AML-193 (cell line): ENCODE measurements at regions not wholly inside any gene's neighbourhood (a gene's known extent, or its start where the extent isn't known, plus 50 kb on each side); places are given as distances from the start of the nearest gene placed in this dataset.
"Not testable (repeated sequence)": the region's sequence is repeated elsewhere in the genome, so short reads cannot be mapped to it uniquely, and the experiment has no call there.

ENCODE experiments used
- DNase-seq, 2 experiments: peaks; one replicate each; lab custom pipeline; 2025; lab: John Stamatoyannopoulos, UW

DNA sequence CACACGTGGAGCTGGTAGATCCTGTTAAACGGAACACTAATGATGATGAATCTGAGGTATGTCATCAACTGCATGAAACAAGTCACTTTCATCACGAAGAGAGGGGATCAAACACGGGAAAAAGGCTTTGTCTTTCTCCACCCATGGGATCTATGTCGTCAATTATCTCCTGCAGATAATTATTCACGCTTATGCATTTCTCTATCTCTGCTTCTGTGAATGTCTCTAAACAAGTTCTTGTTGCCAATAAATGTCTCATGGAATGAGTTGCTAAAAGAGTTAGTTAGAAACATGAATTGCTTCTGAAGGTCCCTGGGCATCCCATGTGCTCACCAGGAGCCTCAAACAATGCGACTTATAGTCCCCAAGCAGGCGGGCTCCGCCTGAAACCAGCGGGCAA lies 1228.2 kb upstream of the TMEM132C start:
- DNase-seq, result no peak

DNA sequence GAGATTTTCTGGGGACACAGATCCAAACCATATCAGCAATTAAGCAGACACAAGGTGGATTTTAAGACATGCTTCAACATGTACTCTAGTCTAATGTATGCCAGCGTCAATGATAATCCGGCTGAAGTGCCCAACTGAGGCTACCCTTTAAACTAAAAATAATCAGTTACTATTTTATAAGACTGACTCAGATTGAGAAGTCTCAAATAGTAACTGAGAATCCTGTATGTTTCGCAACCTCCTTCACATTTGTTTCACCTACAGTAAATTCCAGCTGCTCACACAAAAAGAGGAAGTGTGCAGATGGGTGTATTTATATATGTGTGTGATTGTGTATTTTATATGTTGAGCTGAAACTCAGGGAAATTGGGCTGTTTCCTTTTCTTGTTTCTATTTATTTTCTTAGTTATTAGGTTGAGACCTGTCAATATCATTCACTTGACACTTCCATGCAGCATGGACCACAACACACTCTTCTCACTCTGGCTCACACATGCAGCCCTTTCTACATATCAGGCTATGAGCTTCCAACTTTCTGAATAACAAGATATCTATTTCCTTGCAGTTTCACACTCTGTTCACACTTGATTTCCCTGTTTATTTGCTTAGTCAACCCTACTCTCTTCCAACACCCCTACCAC lies 1224.9 kb upstream of the TMEM132C start:
- DNase-seq, result peak in 1 of 2 experiments; percentile 37

DNA sequence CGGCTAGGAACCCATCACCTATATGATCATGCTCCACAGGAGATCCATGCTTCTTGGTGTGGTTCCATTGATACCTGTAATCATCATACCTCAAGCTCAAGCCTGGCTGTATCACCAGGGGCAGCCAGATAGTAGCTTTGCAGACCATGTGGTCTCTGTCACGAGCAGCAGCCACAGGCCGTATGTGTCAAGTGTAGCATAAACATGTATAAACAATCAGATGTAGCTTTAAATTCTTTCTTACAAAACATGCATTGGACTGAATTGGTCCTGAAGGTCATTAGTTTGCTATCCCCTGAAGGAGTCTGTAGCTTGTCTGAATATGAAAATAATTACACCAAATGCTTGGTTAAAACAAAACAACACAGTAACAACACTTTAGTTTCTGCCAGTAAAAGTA lies 1223.2 kb upstream of the TMEM132C start:
- no peak for DNase-seq

DNA sequence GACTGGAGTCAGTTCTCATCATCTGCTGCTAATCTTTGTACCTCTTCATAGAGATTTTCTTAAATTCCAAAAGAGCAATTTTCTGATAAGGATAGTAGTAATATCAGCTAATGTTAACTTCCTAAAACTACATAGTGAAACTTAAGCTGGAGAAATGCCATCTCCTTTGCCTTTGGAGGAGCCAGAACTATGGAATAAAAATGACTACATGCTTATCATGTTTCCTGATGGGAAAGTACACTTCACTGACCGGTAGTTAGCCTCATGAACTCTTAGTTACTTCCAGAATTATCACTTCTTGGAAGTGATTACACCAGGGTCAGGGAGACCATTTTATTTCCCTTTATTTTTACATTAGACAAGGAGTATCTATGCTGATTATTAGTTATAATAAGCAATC lies 1222.1 kb upstream of the TMEM132C start:
- no peak for DNase-seq

DNA sequence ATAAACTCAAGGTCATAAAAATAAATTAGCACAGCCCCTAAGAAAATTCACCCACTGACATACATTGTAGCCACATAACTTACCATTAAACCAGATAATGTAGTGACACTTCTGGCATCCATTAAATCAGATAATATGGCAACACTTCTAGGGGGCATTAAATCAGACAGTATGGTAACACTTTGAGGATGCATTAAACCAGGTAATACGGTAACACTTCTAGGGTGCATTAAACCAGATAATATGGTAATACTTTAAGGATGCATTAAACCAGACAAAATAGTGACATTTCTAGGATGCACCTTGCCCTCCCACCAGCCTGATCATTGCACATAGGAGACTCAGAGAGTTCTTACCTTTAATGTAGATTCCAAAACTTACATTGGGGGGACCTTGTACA lies 1220.5 kb upstream of the TMEM132C start:
- no peak for DNase-seq

DNA sequence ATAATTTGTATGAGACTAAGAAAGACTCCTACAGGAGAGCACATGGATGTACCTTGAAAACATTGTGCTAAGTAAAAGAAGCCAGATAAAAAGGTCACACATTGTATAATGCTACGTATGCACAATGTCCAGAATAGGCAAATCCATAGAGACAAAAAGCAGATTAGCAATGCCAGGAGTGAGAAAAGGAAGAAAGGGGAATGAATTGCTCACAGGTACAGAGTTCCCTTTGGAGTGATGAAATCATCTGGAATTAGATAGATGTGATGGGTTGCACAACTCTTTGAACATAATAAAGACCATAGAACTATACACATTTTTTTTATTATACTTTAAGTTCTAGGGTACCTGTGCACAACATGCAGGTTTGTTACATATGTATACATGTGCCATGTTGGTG lies 1218.9 kb upstream of the TMEM132C start:
- no peak for DNase-seq

DNA sequence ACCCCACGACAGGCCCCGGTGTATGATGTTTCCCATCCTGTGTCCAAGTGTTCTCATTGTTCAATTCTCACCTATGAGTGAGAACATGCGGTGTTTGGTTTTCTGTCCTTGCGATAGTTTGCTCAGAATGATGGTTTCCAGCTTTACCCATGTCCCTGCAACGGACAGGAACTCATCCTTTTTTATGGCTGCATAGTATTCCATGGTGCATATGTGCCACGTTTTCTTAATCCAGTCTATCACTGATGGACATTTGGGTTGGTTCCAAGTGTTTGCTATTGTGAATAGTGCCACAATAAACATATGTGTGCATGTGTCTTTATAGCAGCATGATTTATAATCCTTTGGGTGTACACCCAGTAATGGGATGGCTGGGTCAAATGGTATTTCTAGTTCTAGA lies 1218.4 kb upstream of the TMEM132C start:
- not testable (repeated sequence) for DNase-seq

DNA sequence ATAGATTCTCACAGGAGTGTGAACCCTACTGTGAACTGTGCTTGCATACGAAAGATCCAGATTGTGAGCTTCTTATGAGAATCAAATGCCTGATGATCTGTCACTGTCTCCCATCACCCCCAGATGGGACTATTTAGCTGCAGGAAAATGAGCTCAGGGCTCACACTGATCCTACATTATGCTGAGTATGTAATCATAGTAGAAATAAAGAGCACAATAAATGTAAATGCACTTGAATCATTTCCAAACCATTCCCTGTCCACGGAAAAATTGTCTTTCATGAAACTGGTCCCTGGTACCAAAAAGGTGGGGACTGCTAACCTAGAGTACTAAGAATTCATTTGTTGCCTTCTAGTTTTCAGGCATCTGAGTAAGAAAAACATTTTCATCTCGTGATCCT lies 1215.8 kb upstream of the TMEM132C start:
- DNase-seq, result no peak

DNA sequence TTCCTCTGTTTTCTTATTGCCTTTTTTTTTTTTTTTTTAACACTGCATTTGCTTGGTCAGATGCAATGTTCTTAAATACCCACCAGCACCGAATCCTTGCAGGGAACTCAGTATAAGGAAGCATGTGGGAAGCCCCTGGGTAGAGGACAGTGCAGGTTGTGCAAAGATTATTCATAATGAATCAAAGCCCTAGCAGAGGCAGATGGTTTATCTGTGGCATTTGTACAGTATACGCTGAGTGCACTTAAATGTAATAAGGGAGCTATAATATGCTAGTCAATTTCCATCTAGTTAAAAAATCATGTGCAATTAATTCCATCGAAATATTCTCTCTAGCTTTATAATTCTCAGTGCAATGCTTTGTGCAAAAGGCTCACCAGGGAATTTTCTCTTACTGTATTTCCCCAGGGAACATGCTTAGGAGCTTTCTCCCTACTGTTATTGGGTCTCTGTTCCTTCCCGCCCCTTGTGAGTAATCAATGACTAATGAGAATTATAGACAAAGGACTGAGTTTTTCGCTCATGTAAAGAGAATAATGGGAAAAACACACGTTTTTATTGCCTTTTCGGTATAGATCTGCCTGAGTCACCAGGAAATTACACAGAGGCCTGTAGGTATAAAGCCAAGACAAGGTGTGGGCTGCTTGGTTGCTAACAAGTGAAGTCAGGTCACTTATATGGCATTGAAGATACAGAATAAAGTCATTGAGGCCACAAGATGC lies 1214.3 kb upstream of the TMEM132C start:
- DNase-seq, result no peak

DNA sequence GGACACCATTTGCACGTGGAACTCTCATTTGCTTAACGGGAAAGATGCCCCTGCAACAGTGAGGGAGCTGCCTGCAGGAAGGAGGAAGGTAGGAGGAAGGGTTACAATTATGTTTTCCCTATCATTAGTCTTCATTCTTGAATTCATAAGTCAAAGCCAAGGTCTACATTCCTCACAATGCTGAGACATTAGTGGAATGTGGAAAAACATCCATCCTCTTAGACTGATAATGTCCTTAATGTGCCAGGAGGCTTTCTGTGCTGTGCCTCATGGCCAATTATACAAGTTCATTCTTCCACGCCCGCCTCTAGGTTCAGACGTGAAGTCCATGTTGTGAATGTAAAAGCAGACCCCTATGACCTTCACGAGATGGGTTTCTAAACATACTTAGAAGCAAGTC lies 1212.4 kb upstream of the TMEM132C start:
- DNase-seq, result no peak

DNA sequence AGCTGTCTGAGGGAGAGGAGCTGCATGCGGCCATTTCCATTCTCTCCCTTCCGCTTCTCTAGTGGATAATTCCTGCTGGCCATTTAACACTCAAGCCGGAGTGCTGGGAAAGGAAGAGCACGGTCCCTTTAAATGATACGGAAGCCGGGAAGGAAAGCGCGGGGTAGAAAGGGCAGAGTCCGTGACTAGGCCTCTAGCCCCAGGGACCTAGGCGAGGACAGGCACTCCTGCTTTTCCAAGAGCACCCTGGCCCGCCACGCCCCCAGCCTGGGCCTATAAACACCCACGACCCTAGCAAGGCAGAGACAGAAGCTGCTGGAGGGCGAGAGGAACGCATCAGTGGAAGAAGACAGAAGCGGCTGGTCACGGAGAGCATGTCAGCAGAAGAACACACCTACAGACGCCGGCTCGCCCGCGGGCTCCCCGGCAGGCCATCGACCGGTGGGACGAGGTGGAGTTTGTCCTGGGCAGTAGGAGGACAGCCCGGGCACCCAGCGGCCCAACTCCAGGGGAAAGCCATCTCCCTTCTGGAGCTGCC lies 1206.6 kb upstream of the TMEM132C start:
- DNase-seq, result no peak

DNA sequence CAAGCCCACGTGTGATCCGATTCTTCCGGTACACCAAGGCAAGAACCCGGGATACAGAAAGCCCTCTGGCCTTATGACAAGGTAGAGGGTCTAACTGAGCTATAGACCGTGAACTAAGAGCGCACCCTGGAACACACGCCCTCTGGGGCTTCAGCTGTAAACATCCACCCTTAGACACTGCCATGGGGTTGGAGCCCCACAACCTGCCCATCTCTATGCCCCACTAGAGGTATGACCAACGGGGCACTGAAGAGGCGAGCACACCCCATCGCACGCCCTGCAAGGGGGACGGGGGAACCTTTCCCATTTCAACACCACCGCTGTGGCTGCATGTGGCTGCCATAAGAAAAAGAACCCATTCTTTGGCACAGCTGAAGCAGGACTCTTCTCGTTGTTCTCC lies 1206.0 kb upstream of the TMEM132C start:
- DNase-seq, result no peak

DNA sequence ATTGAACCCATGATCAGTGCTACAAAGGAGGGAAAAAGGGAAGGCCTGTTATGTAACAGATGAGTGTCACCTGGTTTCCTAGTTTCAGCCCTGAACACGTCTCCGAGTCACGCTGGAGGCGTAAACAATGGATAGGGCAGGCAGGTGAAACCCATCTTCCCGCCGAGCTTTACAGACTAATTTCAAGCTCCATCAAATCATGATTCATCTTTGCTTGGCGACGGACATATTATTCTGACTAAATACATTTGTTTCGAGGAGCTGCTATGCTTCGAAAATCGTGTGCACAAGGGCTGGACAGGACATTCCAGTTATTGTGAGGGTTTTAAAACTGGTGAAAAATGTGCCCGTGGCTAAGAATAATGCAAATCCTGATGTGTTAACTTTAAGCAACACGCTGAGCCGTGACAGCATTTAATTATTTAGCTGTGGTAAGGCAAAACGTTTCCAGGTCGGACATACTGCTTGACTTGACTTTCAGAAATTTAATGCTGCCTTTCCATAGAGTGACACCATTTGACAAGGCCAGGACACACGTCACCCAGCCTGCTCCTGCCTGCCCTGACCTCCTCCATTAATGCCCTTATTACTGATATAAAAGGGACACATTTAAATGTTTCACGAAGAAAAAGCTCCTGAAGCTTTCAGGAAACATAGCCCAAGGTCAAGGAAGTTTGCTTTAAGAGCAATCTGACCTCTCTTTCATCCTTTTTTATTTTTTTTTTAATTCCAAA lies 1203.5 kb upstream of the TMEM132C start:
- no peak for DNase-seq

DNA sequence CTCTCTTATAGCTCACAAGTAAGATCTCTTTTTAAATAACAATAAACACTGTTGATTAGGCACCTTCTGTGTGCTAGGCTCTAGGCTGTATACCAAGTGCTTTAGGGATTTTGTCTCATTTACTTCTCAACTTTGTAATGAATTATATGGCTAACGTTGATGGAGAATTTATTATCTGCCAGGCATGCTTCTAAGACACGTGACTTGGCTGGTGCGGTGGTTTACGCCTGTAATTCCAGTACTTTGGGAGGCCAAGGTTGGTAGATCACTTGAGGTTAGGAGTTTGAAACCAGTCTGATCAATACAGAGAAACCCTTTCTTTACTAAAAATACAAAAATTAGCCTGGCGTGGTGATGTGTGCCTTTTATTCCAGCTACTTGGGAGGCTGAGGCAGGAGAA lies 1202.8 kb upstream of the TMEM132C start:
- DNase-seq, result no peak

DNA sequence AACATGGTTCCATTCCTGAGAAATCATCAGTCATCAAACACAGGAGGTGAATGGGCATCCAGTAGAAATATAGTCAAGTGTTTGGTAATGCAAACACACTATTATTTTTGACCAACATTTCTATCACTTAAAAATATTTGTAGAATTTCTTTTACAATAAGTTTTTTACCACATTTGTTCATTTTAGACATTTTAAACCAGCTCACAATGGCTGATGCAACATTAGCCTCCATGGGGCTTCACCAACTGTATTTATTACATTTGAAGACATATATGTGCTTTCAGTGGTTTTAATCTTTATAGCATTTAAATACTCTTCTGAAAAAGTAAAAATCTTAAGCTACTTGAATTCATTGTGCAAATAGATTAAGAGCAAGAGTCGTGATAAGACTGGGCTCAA lies 1201.4 kb upstream of the TMEM132C start:
- DNase-seq, result no peak

DNA sequence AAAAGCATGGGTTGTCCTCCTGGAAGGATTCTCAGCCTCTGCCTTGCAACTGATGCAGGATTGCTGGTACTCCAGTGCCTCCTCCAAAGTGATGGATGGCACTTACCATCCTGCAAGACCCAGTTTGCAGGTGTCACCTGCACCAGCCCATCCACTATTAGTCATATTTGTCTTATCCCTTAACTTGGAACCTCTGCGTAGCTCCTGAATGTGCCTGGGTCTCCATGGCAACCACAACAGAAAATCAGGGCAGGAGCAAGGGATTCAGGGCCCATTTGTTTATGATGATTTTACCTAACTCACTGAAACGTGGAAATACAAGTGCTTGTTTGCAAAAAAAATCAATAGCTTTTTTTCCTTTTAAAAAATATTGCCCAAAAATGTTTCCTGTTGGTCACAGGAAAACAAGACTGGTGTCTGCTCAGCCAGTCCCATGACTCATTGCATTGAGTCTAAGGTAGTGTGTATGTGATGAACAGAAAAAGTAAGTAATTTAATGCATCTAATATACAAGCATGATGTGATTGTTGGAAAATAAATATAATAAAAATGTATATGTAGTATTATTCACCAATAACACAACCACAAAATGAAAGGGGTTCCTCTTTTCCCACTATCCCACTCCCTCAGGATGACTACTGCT lies 1196.3 kb upstream of the TMEM132C start:
- no peak for DNase-seq

DNA sequence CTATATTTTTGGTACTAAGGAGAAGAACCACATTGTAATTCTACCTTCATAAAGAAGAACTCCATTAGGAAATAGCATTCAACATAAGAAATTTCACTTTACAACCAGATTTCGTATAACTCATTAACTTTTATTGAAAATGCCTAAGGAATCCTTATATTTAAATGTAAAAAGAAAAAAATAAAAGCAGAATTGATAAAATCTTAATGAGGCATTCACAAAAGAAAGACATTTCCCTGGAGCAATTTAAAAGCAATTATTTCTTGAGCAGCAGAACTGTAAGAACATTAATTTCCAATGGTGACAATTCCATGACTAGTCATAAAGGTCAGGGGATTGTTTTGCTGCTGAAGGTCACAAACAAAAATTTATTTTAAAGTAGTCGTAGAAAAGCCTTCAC lies 1192.8 kb upstream of the TMEM132C start:
- no peak for DNase-seq

DNA sequence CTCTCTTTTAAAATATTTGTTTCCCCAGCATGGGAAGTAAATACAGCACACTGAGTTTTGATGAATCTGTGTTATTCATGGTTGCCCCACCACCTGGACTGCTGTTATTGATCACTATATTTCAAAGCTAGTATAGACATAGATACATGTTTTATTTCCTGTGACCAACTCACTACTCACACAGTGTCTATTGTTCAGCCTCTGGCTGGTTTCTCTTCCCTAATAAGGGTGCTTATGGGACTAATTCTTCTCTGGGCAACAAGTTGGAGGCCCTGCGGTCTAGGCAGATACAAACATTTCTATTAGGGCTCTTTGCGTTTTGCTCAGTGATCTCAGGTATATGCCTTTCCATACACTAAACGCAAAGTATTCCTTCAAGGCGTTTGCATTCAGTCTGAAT lies 1191.0 kb upstream of the TMEM132C start:
- no peak for DNase-seq

DNA sequence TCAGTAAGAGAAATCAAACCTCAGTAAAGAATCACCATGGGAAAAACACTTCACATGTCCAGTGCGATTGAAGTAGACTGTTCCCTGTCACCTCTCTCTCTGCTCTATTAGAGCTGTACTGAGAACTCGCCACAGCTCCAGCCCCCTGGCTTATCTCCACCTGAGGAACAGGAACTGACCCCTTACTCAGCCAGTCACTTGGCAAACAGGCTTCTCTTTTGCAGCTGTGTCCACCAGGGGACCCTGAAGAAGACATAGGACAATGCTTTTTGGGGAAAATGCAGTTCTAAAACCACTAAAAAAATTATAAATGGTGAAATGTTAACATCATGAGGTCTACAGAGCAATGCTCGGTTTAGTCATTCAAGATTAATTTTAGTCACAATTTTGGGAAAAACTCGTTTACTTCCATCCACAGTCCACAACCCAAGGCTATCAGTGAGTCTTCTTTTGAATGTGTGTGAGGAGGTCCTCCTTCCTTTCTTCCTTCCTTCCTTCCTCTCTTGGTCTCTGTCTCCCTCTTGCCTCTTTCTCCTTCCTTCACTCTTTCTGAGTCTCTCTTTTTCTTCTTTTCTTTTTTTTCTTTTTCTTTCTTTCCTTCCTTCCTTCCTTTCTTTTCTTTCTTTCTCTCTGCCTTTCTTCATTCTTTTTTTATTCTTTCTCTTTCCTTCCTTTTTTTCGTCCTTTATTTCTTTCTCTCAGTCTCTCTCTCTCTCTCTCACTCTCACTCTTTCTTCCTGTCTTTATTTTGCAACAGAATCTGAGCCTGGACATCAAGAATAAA lies 1189.5 kb upstream of the TMEM132C start:
- no peak for DNase-seq

DNA sequence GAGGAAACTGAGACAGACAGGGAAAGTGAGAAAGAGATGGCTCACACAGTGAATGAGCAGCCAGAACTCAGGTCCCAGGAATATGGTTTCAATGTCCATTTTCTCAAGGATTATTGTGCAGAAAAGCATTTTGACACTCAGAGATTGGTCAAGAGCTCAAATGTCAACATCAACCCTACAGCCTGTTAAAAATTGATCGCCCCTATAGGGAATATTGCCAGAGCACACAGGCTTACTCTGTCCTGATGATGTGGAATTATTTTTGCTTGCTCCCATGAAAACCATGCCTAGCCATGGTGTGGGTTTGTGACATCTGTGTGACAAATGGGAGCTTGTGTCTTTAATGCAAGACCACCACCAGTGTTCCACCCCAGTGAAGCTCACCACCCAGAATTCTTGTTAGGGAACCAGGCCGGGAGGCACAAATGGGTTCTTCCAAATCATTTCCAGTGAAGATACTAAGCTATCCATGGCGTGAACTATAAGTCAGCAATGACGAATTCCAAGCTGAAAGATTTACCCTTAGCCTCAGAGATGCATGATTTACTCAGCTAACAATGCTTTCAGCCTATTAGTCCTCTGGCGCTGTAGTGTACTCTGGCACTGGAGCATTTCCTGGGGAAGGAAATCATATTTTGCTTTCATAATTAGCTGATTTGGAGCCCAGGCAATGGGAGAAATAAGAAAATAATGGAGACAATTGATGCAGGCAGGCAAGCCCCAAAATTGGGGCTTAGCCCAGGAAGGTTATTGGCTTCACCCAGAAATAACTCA lies 1188.2 kb upstream of the TMEM132C start:
- no peak for DNase-seq

DNA sequence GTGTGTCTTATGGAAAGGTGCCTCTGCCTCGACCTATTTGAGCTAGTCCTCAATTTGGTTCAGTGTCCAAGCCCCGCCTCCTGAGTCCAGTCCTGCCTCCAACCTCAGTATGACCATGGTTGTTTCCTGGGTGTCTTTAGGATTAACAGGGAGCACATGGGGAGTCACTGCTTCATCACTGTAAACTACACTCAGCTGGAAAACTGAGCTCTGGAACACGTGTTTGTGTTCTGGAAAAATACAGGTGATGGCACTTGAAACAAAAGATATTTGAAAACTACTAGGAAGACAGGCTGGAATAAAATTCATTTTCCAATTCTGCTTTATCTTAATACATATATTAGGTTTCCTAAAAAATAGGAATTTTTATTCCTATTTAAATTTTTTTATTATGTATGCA lies 1187.3 kb upstream of the TMEM132C start:
- DNase-seq, result no peak
